Kidney glomerular epithelial cell (primary cell): ENCODE measurements at regions not wholly inside any gene's neighbourhood (a gene's known extent, or its start where the extent isn't known, plus 50 kb on each side); places are given as distances from the start of the nearest gene placed in this dataset.

ENCODE experiments used
- DNase-seq: peaks from one replicate; lab custom pipeline; 2025; lab: John Stamatoyannopoulos, UW

DNA sequence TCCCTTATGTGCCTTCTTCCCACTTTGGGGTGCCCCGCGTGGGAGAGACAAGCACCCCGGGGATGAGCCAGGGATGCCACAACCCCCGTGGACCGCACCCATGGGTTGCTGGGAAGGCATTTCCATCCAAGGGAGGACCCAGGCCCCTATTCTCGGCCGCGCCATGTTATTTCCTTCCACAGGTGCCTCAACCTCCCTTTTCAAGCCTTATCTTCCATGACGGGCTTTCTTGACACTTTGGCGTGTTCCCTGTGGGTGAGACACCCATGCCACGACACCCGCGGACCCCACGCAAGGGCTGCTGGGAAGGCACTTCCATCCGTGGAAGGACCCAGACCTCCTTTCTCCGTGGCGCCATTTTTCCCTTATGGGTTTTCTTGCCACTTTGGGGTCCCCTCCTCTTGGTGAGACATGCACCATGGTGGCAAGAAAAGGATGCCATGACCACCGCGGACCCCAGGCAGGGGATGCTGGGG is 269.2 kb downstream of the ALG10 start:
- no peak for DNase-seq

GRCh38 chr12:34292736-34293625 is 270.7 kb downstream of the ALG10 start:
- DNase-seq: no peak

DNA sequence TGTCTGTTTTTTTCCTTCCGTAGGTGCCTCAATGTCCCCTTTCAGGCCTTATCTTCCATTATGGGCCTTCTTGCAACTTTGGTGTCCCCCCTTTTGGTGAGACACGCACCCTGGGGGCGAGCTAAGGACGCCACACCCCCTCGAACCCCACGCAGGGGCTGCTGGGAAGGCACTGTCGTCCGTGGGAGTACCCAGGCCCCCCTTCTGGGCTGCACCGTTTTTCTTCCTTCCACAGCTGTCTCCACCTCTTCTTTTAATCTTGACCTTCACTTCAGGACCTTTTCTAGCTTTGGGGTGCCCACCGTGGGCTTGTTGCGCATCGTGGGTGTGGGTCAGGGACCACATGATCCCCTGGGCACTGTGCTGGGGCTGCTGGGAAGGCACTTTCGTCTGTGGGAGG is 271.8 kb downstream of the ALG10 start:
- DNase-seq: no peak

GRCh38 chr12:34294671-34295365 is 272.5 kb downstream of the ALG10 start:
- DNase-seq: no peak

- DNase-seq: no peak
These were observed 273.3 kb downstream of the ALG10 start for GRCh38 chr12:34295366-34296142.

DNA sequence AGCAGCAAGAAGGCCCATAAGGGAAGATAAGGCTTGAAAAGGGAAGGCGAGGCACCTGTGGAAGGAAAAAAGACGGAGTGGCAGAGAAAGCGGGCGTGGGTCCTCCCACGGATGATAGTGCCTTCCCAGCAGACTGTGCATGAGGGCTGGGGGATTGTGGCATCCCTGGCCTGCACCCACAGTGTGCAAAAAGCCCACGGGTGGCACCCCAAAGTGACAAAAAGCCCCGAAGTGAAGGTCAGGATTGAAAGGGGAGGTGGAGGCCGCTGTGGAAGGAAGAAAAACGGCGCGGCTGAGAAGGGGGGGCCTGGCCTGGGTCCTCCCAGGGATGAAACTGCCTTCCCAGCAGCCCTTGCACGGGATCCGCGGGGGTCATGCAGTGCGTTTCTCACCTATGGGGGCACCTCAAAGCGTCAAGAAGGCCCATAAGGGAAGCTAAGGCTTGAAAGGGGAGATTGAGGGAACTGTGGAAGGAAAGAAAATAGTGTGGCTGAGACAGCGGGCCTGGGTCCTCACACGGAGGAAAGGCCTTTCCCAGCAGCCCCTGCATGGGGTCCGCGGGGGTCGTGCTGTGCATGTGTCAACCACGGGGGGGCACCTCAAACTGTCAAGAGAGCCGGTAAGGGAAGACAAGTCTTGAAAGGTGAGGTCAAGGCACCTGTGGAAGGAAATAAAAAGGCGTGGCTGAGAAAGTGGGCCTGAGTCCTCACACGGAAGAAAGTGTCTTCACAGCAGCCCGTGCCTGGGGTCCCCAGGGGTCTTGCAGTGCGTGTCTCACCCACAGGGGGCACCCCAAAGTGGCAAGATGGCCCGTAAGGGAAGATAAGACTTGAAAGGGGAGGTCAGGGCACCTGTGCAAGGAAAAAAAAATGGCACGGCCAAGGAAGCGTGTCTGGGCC is 274.1 kb downstream of the ALG10 start:
- no peak for DNase-seq

DNA sequence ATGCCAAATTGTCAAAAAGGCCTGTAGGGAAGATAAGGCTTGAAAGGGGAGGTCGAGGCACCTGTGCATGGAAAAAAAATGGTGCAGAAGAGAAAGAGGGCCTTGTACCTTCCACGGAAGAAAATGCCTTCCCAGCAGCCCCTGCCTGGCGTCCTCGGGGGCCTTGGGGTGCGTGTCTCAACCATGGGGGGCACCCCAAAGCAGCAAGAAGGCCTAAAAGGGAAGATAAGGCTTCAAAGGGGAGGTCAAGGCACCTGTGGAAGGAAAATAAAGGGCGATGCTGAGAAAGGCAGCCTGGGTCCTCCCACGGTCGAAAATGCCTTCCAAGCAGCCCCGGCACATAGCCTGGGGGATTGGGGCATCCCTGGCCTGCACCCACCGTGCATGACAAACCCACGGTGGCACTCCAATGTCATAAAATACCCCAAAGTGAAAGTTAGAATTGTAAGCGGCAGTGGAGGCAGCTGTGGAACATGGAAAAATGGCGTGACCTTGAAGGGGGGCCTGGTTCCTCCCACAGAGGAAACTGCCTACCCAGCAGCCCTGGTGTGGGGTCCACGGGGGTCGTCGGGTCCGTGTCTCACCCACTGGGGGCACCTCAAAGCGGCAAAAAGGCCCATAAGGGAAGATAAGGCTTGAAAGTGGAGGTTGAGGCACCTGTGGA is 275.0 kb downstream of the ALG10 start:
- no peak for DNase-seq

- DNase-seq: no peak
These were observed 275.5 kb downstream of the ALG10 start for GRCh38 chr12:34297790-34298164.

DNA sequence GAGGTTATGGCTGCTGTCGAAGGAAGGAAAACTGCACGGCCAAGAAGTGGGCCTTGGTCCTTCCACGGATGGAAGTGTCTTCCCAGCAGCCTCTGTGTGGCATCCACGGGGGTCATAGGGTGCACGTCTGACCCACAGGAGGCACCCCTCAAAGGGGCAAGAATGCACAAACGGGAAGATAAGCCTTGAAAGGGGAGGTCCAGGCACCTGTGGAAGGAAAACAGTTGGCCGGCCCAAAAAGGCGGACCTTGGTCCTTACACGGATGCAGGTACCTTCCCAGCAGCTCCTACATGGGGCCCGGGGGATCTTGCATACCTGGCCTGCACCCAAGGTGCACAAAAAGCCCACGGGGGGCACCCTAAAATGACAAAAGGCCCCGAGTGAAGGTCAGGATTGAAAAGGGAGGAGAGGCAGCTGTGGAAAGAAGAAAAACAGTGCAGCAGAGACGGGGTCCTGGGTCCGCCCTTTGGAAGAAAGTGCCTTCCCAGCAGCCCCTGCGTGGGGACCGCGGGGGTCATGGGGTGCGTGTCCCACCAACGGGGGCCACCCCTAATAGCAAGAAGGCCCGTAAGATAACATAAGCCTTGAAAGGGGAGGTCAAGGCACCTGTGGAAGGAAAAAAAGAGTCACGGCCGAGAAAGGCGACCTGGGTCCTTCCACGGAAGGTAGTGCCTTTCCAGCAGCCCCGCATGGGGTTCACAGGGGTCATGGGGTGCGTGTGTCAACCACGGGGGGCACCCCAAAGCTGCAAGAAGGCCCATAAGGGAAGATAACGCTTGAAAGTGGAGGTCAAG is 276.1 kb downstream of the ALG10 start:
- no peak for DNase-seq

DNA sequence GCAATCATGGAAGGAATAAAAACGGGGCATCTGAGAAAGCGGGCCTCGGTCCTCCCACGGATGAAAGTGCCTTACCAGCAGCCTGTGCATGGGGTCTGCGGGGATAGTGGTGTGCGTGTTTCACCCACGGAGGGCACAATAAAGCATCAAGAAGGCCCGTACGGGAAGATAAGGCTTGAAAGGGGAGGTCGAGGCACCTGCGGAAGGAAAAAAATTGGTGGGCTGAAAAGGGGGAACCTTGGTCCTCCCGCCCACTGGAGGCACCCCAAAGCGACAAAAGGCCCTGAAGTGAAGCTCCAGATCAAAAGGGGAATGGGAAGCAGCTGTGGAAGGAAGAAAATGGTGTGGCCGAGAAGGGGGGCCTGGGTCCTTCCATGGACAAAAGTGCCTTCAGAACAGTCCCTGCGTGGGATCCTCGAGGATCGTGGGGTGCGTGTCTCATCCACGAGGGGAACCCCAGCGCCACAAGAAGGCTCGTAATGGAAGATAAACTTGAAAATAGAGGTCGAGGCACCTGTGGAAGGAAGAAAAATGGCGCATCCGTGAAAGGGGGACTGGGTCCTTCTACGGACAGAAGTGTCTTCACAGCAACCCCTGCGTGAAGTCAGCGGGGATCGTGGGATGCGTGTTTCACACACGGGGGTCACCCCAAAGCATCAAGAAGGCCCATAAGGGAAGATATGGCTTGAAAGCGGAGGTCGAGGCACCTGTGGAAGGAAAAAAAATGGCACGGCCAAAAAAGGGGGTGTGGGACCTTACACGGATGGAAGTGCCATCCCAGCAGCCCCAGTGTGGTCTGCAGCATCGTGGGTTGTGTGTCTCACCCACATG is 276.9 kb downstream of the ALG10 start:
- no peak for DNase-seq

DNA sequence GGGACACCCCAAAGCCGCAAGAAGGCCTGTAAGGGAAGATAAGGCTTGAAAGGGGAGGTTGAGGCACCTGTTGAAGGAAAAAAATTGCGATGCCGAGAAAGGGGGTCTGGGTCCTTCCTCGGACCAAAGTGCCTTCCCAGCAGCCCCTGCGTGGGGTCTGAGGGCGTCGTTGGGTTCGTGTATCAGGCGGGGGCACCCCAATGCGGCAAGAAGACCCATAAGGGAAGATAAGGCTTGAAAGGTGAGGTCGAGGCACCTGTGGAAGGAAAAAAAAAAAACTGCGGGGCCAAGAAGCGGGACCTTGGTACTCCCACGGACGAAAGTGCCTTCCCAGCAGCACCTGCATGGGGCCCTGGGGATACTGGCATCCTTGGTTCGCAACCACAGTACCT is 277.5 kb downstream of the ALG10 start:
- no peak for DNase-seq

DNA sequence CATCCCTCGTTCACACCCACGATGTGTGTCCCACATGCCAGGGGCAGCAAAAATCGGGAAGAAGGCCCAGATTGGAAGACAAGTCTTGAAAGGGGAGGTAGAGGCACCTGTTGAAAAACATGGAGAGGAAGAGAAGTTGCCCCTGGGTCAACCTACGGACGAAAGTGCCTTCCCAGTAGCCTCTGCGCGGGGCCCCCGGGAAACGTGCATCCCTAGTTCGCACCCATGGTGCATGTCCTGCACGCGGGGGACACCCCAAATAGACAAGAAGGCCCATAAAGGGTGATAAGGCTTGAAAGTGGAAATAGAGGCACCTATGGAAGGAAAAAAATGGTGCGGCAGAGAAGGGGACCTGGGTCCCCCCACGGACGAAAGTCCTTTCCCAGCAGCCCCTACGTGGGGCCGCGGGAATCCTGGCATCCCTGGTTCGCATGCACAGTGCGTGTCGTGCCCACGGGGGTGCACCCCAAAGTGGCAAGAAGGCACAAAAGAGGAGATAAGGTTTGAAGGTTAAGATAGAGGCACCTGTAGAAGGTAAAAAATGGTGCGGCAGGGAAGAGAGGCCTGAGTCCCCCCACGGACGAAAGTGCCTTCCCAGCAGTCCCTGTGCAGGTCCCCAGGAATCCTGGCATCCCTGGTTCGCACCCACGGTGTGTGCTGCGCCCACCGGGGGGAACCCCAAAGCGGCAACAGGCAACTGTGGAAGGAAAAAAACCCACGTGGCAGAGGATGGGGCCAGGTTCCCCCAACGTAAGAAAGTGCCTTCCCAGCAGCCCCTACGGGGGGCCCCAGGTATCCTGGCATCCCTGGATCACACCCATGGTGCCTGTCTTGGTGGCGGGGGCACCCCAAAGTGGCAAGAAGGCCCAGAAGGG is 278.3 kb downstream of the ALG10 start:
- DNase-seq: no peak

- DNase-seq: no peak
These were observed 279.2 kb downstream of the ALG10 start for GRCh38 chr12:34301251-34302130.

DNA sequence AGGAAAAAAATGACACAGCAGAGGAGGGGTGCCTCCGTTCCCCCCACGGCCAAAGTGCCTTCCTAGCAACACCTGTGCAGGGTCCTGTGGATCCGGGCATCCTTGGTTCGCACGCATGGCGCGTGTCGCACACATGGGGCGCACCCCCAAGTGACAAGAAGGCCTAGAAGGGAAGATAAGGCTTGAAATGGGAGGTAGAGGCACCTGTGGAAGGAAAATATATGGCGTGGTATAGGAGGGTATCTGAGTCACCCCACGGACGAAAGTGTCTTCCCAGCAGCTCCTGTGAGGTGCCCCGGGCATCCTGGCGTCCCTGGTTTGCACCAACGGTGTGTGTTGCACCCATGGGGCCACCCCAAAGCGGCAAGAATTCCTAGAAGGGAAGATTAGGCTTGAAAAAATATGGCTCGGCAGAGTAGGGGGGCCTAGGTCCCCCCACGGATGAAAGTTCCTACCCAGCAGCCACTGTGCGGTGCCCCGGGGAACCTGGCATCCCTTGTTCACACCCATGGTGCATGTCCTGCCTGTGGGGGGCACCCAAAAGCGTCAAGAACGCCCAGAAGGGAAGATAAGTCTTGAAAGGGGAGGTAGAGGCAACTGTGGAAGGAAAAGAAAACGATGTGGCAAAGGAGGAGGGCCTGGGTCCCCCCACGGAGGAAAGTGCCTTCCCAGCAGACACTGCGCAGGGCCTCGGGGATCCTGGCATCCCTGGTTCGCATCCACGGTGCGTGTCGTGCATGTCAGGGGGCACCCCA is 280.0 kb downstream of the ALG10 start:
- DNase-seq: no peak

GRCh38 chr12:34303091-34303870 is 281.0 kb downstream of the ALG10 start:
- DNase-seq: no peak

- DNase-seq: no peak
These were observed 281.7 kb downstream of the ALG10 start for GRCh38 chr12:34304001-34304400.
